ENCODE measurements at regions not wholly inside any gene's neighbourhood (a gene's known extent, or its start where the extent isn't known, plus 50 kb on each side); places are given as distances from the start of the nearest gene placed in this dataset.

- Mint-ChIP-seq H3K4me3 (no peak overlapping the region), H3K9me3 (peaks cover 4 to 8% of the 10 kb centered on the region in 2 donors), H3K27me3 (no peaks in the 10 kb centered on the region), H3K27ac (no peak overlapping the region), H3K4me1 (no peaks in the 10 kb centered on the region)
- ATAC-seq: no peak
- no peak for DNase-seq
Measured at GRCh38 chr11:105456950-105457349, 152.9 kb upstream of the GRIA4 start.

GRCh38 chr11:105449100-105449734 is 160.7 kb upstream of the GRIA4 start:
- no peaks in the 10 kb centered on the region for H3K4me1 Mint-ChIP-seq
- no peaks in the 10 kb centered on the region for H3K27me3 Mint-ChIP-seq
- H3K27ac Mint-ChIP-seq: no peak overlapping the region
- no peak overlapping the region for H3K4me3 Mint-ChIP-seq
- DNase-seq (no peak), ATAC-seq (peak; percentile 39)
- H3K9me3 Mint-ChIP-seq: peaks cover 8 to 10% of the 10 kb centered on the region in 2 donors

- Mint-ChIP-seq H3K27ac (no peak overlapping the region), H3K27me3 (no peaks in the 10 kb centered on the region), H3K4me1 (no peaks in the 10 kb centered on the region), H3K4me3 (no peak overlapping the region), H3K9me3 (peaks cover 8 to 11% of the 10 kb centered on the region in 2 donors)
- ATAC-seq (peak; percentile 80), DNase-seq (no peak)
Measured at GRCh38 chr11:105448703-105449079, 161.2 kb upstream of the GRIA4 start.

- Mint-ChIP-seq H3K27me3 (no peaks in the 10 kb centered on the region), H3K4me1 (no peaks in the 10 kb centered on the region), H3K9me3 (peaks cover 11 to 13% of the 10 kb centered on the region in 2 donors), H3K4me3 (no peak overlapping the region), H3K27ac (no peak overlapping the region)
- peak; percentile 61 for ATAC-seq
- peak in 1 of 2 donors; percentile 27 for DNase-seq
Measured at GRCh38 chr11:105447936-105448702, 161.8 kb upstream of the GRIA4 start.

GRCh38 chr11:105443623-105444022 is 166.2 kb upstream of the GRIA4 start:
- ATAC-seq (no peak), DNase-seq (no peak)
- H3K4me1 Mint-ChIP-seq: no peaks in the 10 kb centered on the region
- H3K9me3 Mint-ChIP-seq: peaks cover 11 to 15% of the 10 kb centered on the region in 2 donors
- no peak overlapping the region for H3K4me3 Mint-ChIP-seq
- no peak overlapping the region for H3K27ac Mint-ChIP-seq
- H3K27me3 Mint-ChIP-seq: no peaks in the 10 kb centered on the region

- DNase-seq: no peak
- Mint-ChIP-seq H3K4me3 (no peak overlapping the region), H3K27ac (no peak overlapping the region), H3K27me3 (no peaks in the 10 kb centered on the region), H3K9me3 (no peaks in the 10 kb centered on the region), H3K4me1 (no peaks in the 10 kb centered on the region)
- ATAC-seq: no peak
Measured at GRCh38 chr11:105432241-105432995, 177.5 kb upstream of the GRIA4 start.

GRCh38 chr11:105429096-105429910 is 180.6 kb upstream of the GRIA4 start:
- ATAC-seq: no peak

GRCh38 chr11:105407101-105407500 is 202.8 kb upstream of the GRIA4 start:
- Mint-ChIP-seq H3K4me1 (no peaks in the 10 kb centered on the region), H3K27ac (no peak overlapping the region), H3K27me3 (no peaks in the 10 kb centered on the region), H3K9me3 (no peaks in the 10 kb centered on the region), H3K4me3 (no peak overlapping the region)
- ATAC-seq (no peak), DNase-seq (no peak)

More at GRCh38 chr11:105429096-105429910, 180.6 kb upstream of the GRIA4 start:
- no peak overlapping the region for H3K4me3 Mint-ChIP-seq
- H3K9me3 Mint-ChIP-seq: no peaks in the 10 kb centered on the region
- no peaks in the 10 kb centered on the region for H3K27me3 Mint-ChIP-seq
- no peak overlapping the region for H3K27ac Mint-ChIP-seq
- no peak for DNase-seq
- no peaks in the 10 kb centered on the region for H3K4me1 Mint-ChIP-seq

- H3K4me3 Mint-ChIP-seq: no peak overlapping the region
- no peak overlapping the region for H3K27ac Mint-ChIP-seq
- DNase-seq (no peak), ATAC-seq (no peak)
- H3K4me1 Mint-ChIP-seq: no peaks in the 10 kb centered on the region
- H3K9me3 Mint-ChIP-seq: no peaks in the 10 kb centered on the region
- no peaks in the 10 kb centered on the region for H3K27me3 Mint-ChIP-seq
Measured at GRCh38 chr11:105401269-105401809, 208.5 kb upstream of the GRIA4 start.

- no peak for DNase-seq
- H3K27me3 Mint-ChIP-seq: no peaks in the 10 kb centered on the region
- no peaks in the 10 kb centered on the region for H3K9me3 Mint-ChIP-seq
- H3K4me3 Mint-ChIP-seq: no peak overlapping the region
- H3K4me1 Mint-ChIP-seq: no peaks in the 10 kb centered on the region
- no peak for ATAC-seq
- H3K27ac Mint-ChIP-seq: no peak overlapping the region
Measured at GRCh38 chr11:105399511-105399910, 210.4 kb upstream of the GRIA4 start.

GRCh38 chr11:105398636-105399035 is 211.2 kb upstream of the GRIA4 start:
- Mint-ChIP-seq H3K4me1 (no peaks in the 10 kb centered on the region), H3K9me3 (no peaks in the 10 kb centered on the region), H3K4me3 (no peak overlapping the region), H3K27ac (no peak overlapping the region), H3K27me3 (no peaks in the 10 kb centered on the region)
- no peak for ATAC-seq
- no peak for DNase-seq

- Mint-ChIP-seq H3K4me1 (no peaks in the 10 kb centered on the region), H3K9me3 (no peaks in the 10 kb centered on the region), H3K4me3 (no peak overlapping the region), H3K27ac (no peak overlapping the region), H3K27me3 (no peaks in the 10 kb centered on the region)
- ATAC-seq (no peak), DNase-seq (no peak)
Measured at GRCh38 chr11:105393326-105393725, 216.5 kb upstream of the GRIA4 start.

- no peak overlapping the region for H3K27ac Mint-ChIP-seq
- no peaks in the 10 kb centered on the region for H3K27me3 Mint-ChIP-seq
- H3K9me3 Mint-ChIP-seq: no peaks in the 10 kb centered on the region
- ATAC-seq (no peak), DNase-seq (no peak)
- H3K4me1 Mint-ChIP-seq: no peaks in the 10 kb centered on the region
- no peak overlapping the region for H3K4me3 Mint-ChIP-seq
Measured at GRCh38 chr11:105392556-105392955, 217.3 kb upstream of the GRIA4 start.

GRCh38 chr11:105389952-105390351 is 219.9 kb upstream of the GRIA4 start:
- no peaks in the 10 kb centered on the region for H3K4me1 Mint-ChIP-seq
- no peak for DNase-seq
- ATAC-seq: no peak
- no peaks in the 10 kb centered on the region for H3K27me3 Mint-ChIP-seq
- no peak overlapping the region for H3K4me3 Mint-ChIP-seq
- no peak overlapping the region for H3K27ac Mint-ChIP-seq
- H3K9me3 Mint-ChIP-seq: no peaks in the 10 kb centered on the region

GRCh38 chr11:105388006-105388405 is 221.9 kb upstream of the GRIA4 start:
- Mint-ChIP-seq H3K27me3 (no peaks in the 10 kb centered on the region), H3K4me1 (no peaks in the 10 kb centered on the region), H3K27ac (no peak overlapping the region), H3K9me3 (no peaks in the 10 kb centered on the region), H3K4me3 (no peak overlapping the region)
- DNase-seq (no peak), ATAC-seq (no peak)

Data from stimulated activated naive CD8-positive, alpha-beta T cell treated with anti-CD3 and anti-CD28 coated beads, Interleukin-15, amount 100 ng/mL, for 72 hours (primary cell).